Rectal smooth muscle tissue (tissue), 1 donor: ENCODE measurements at regions not wholly inside any gene's neighbourhood (a gene's known extent, or its start where the extent isn't known, plus 50 kb on each side); places are given as distances from the start of the nearest gene placed in this dataset.

Experiments used
- H3K27ac ChIP-seq: one replicate; pipeline ENCODE4 v1.7.0; 2013; ENCODE audit warnings: low read depth, low read length, inconsistent platforms
- H3K27me3 ChIP-seq: one replicate; pipeline ENCODE4 v1.7.0; 2013; ENCODE audit warnings: low read length; ENCODE audit not compliant: control insufficient read depth, insufficient read depth
- H3K36me3 ChIP-seq: one replicate; pipeline ENCODE4 v1.7.0; 2013; ENCODE audit warnings: low read length; ENCODE audit not compliant: control insufficient read depth, insufficient read depth
- H3K4me1 ChIP-seq: one replicate; pipeline ENCODE4 v1.7.0; 2013; ENCODE audit warnings: low read length; ENCODE audit not compliant: control insufficient read depth, insufficient read depth
- H3K4me3 ChIP-seq: one replicate; pipeline ENCODE4 v1.7.0; 2013; ENCODE audit warnings: low read length
- H3K9ac ChIP-seq: one replicate; pipeline ENCODE4 v1.7.0; 2013; ENCODE audit warnings: low read length

GRCh38 chr2:173648816-173649215 is 294.1 kb downstream of the CDCA7 start:
- Histone ChIP-seq H3K9ac (no peak overlapping the region), H3K4me1 (no peaks in the 10 kb centered on the region), H3K4me3 (no peak overlapping the region), H3K27me3 (no peaks in the 10 kb centered on the region), H3K27ac (no peak overlapping the region), H3K36me3 (no peaks in the 10 kb centered on the region)

- Histone ChIP-seq H3K27me3 (no peaks in the 10 kb centered on the region), H3K36me3 (no peaks in the 10 kb centered on the region), H3K27ac (no peak overlapping the region), H3K9ac (no peak overlapping the region), H3K4me3 (no peak overlapping the region), H3K4me1 (no peaks in the 10 kb centered on the region)
Observed at GRCh38 chr2:173649527-173650219, 295.0 kb downstream of the CDCA7 start.

- Histone ChIP-seq H3K36me3 (no peaks in the 10 kb centered on the region), H3K4me1 (no peaks in the 10 kb centered on the region), H3K27ac (no peak overlapping the region), H3K4me3 (no peak overlapping the region), H3K9ac (no peak overlapping the region), H3K27me3 (no peaks in the 10 kb centered on the region)
Observed at GRCh38 chr2:173651891-173652290, 297.2 kb downstream of the CDCA7 start.

GRCh38 chr2:173652311-173652710 is 297.6 kb downstream of the CDCA7 start:
- Histone ChIP-seq H3K4me3 (no peak overlapping the region), H3K27me3 (no peaks in the 10 kb centered on the region), H3K9ac (no peak overlapping the region), H3K36me3 (no peaks in the 10 kb centered on the region), H3K4me1 (no peaks in the 10 kb centered on the region), H3K27ac (peak overlapping the region; percentile 37)

- Histone ChIP-seq H3K27ac (peak overlapping the region; percentile 37), H3K36me3 (no peaks in the 10 kb centered on the region), H3K4me1 (no peaks in the 10 kb centered on the region), H3K9ac (no peak overlapping the region), H3K27me3 (no peaks in the 10 kb centered on the region), H3K4me3 (no peak overlapping the region)
Observed at GRCh38 chr2:173652767-173653431, 298.2 kb downstream of the CDCA7 start.

- no peak overlapping the region for H3K27ac ChIP-seq
- no peaks in the 10 kb centered on the region for H3K36me3 ChIP-seq
- no peak overlapping the region for H3K4me3 ChIP-seq
- no peaks in the 10 kb centered on the region for H3K27me3 ChIP-seq
- H3K4me1 ChIP-seq = no peaks in the 10 kb centered on the region
- H3K9ac ChIP-seq = no peak overlapping the region
Observed at GRCh38 chr2:173653432-173653805, 298.7 kb downstream of the CDCA7 start.

- H3K27me3 ChIP-seq = no peaks in the 10 kb centered on the region
- H3K9ac ChIP-seq = no peak overlapping the region
- H3K4me1 ChIP-seq = no peaks in the 10 kb centered on the region
- H3K27ac ChIP-seq = no peak overlapping the region
- no peaks in the 10 kb centered on the region for H3K36me3 ChIP-seq
- H3K4me3 ChIP-seq = no peak overlapping the region
Observed at GRCh38 chr2:173654161-173654895, 299.7 kb downstream of the CDCA7 start.

GRCh38 chr2:173654896-173655265 is 300.2 kb downstream of the CDCA7 start:
- Histone ChIP-seq H3K9ac (no peak overlapping the region), H3K27me3 (no peaks in the 10 kb centered on the region), H3K4me1 (no peaks in the 10 kb centered on the region), H3K36me3 (no peaks in the 10 kb centered on the region), H3K4me3 (no peak overlapping the region), H3K27ac (no peak overlapping the region)

GRCh38 chr2:173656086-173656485 is 301.4 kb downstream of the CDCA7 start:
- H3K27ac ChIP-seq = no peak overlapping the region
- no peaks in the 10 kb centered on the region for H3K4me1 ChIP-seq
- H3K36me3 ChIP-seq = no peaks in the 10 kb centered on the region
- no peak overlapping the region for H3K4me3 ChIP-seq
- H3K27me3 ChIP-seq = no peaks in the 10 kb centered on the region
- no peak overlapping the region for H3K9ac ChIP-seq

- Histone ChIP-seq H3K27ac (no peak overlapping the region), H3K9ac (no peak overlapping the region), H3K4me3 (no peak overlapping the region), H3K27me3 (no peaks in the 10 kb centered on the region), H3K4me1 (no peaks in the 10 kb centered on the region), H3K36me3 (no peaks in the 10 kb centered on the region)
Observed at GRCh38 chr2:173657996-173658717, 303.5 kb downstream of the CDCA7 start.

GRCh38 chr2:173658946-173659371 is 304.3 kb downstream of the CDCA7 start:
- Histone ChIP-seq H3K4me3 (no peak overlapping the region), H3K27me3 (no peaks in the 10 kb centered on the region), H3K4me1 (no peaks in the 10 kb centered on the region), H3K9ac (no peak overlapping the region), H3K27ac (no peak overlapping the region), H3K36me3 (no peaks in the 10 kb centered on the region)

GRCh38 chr2:173659509-173659908 is 304.8 kb downstream of the CDCA7 start:
- Histone ChIP-seq H3K36me3 (no peaks in the 10 kb centered on the region), H3K9ac (no peak overlapping the region), H3K27me3 (no peaks in the 10 kb centered on the region), H3K4me3 (no peak overlapping the region), H3K4me1 (no peaks in the 10 kb centered on the region), H3K27ac (no peak overlapping the region)
